OCI-LY3 (cell line): ENCODE measurements at regions not wholly inside any gene's neighbourhood (a gene's known extent, or its start where the extent isn't known, plus 50 kb on each side); places are given as distances from the start of the nearest gene placed in this dataset.

Experiments
- CTCF ChIP-seq: fragments of 200-600, 300-600 bp; sonication (generic); IDR thresholded peaks from 2 replicates; pipeline ENCODE4 v1.5.1; 2014; ENCODE audit warnings: antibody characterized with exemption, low read length, low read depth
- EZH2phosphoT487 ChIP-seq: fragments of 200-600 bp; shearing (Covaris generic); IDR thresholded peaks from 2 replicates; pipeline ENCODE4 v1.6.1; 2018; ENCODE audit warnings: antibody characterized with exemption, mixed run types, low read depth

GRCh38 chr12:76678992-76679391 is 84.9 kb upstream of the ZDHHC17 start:
- TF ChIP-seq CTCF (no peak), EZH2phosphoT487 (no peak)
